GM12872 (cell line): ENCODE measurements at regions not wholly inside any gene's neighbourhood (a gene's known extent, or its start where the extent isn't known, plus 50 kb on each side); places are given as distances from the start of the nearest gene placed in this dataset.

Experiments used
- TF ChIP-seq, protein P1 (sequence below): IDR thresholded peaks from 3 replicates; pipeline ENCODE4 v1.5.1; 2011; ENCODE audit warnings: low read depth, mild to moderate bottlenecking, low read length, moderate library complexity; ENCODE audit not compliant: insufficient read depth

DNA sequence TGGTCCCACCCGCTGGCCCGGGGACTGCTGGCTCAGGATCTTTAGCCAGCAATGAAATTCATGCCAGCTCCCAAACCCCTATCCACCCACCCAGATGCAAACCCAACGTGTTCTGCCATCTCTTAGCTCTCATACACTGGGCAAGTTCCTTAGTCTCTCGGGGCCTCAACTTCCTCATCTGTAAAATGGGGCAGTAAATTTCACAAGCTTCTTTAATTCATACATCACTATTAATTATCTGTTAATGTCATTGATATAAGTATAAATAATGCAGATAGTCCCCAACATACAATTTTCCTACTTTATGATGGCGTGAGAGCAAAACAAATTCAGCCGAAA, 398.7 kb downstream of the SOX9 start:
- TF ChIP-seq, protein P1, sequence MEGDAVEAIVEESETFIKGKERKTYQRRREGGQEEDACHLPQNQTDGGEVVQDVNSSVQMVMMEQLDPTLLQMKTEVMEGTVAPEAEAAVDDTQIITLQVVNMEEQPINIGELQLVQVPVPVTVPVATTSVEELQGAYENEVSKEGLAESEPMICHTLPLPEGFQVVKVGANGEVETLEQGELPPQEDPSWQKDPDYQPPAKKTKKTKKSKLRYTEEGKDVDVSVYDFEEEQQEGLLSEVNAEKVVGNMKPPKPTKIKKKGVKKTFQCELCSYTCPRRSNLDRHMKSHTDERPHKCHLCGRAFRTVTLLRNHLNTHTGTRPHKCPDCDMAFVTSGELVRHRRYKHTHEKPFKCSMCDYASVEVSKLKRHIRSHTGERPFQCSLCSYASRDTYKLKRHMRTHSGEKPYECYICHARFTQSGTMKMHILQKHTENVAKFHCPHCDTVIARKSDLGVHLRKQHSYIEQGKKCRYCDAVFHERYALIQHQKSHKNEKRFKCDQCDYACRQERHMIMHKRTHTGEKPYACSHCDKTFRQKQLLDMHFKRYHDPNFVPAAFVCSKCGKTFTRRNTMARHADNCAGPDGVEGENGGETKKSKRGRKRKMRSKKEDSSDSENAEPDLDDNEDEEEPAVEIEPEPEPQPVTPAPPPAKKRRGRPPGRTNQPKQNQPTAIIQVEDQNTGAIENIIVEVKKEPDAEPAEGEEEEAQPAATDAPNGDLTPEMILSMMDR: no peak

DNA sequence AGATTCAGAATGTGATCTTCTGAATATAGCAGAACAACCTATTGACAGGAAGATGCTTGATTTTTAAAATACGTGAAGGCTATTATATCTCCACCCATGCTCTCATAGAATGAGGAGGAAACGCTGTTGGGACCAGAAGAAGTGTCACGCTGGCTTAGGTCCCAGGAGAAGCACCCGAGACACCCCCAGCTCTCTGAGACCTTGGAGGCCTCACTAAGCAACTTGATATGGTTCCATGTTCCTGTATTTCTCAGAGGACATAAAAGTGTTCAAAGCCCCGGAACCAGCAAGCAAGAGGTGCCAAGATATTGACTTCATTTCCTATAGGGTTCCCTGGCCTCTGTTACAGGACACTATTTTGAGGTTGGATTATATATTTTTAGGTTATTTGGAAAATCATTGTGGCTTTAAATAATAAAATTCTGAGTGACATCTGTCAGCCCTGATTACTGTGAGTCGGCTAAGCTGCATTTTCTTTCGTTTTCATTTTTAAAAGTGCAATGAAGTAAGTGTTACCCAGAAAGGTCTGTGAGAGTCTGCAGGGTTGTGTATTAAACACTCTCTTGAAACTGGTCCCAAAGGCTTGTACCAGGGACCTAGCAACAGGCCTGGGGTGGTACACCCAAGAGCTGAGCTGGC, 400.0 kb downstream of the SOX9 start:
- TF ChIP-seq, protein P1: no peak

DNA sequence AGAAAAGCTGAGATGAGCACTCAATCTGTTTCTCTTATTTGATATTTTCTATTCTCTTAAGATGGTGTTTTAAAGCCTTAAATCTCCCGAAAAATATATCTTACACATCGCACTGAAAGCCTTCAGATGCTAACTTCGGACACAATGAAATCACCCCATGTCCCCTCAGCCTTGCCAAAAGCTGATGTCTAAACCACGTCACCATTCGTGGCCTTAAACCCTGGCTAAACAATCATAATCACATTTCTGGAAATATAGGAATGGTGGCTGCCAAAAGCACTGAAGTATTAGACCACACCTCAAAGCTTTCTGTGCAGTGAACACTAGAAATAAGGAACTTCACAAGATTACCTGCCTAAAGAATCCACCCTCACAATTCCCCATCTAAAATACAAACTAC, 402.7 kb downstream of the SOX9 start:
- TF ChIP-seq, protein P1: no peak

DNA sequence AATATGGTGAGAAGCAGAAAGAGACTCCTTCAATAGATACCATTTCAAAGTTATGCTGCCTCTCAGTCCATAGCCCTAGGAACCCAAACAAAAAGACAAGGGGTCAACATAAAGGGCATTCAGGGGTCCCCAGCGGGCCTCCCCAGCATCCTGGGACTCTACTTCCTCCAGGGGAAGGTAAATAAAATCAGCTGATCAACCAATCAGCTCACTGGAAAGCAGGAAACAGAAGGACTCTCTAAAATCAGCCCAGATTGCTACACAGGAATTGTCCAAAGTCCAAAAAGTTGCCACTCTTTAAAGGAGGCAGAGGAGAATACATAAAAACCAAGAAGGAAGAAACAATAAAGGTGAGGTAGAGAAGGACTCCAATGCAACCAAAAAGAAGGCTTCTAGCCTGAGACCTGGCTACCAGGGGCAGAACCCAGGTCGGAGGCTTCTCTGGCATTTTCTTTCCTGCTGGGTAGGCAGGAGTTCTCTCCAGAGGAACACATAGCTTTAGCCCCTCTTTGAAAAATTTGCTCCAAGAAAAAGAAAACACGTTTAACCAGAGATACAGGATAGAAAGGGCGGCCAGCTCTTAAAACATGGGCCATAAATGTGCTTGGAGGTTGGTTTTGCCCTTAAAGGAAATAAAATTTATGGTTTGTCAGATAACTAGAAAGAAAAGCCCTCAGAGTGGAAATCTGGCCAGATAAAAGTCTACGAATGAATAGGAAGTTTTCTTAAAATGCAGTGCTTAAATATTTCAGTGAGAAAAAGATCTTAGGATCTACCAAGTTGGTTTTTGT, 404.6 kb downstream of the SOX9 start:
- TF ChIP-seq, protein P1: no peak

DNA sequence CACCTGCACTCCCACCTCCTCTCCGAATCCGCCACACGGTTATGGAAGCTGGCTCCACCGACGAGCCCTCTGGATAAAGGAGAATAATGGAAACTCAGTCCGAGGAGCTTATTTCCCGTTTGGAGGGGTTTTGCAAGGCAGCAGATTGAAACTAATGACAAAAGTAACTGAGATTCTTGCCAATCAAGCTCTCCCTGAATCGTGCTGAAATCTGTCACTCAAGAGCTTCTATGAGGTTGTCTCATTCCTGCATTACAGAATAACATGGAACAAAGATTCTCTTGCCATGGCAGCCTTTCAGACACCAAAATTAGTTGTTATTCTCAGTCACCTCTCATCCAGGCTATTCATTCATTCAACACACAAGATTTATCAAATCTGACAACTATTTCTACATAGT, 405.9 kb downstream of the SOX9 start:
- TF ChIP-seq, protein P1: no peak

DNA sequence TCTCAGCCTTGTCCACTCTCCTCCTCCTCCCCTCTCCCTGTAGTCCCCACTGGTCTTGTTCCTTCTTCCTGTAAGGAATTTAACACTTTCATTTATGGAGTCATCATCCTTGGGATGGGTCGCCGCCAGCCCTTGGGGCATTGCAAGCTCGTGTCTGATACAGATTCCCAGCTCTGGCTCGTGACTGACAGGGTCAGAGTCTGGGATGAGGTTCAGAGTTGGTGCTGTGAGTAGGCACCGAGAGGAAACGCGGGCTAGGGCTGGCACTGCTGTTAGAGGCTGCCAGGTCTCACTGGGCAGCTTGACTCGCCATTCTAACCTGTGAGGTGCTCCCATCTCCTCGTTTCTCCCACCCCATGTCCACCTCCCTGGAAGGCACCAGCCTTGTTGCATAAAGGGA, 407.0 kb downstream of the SOX9 start:
- TF ChIP-seq, protein P1: no peak

DNA sequence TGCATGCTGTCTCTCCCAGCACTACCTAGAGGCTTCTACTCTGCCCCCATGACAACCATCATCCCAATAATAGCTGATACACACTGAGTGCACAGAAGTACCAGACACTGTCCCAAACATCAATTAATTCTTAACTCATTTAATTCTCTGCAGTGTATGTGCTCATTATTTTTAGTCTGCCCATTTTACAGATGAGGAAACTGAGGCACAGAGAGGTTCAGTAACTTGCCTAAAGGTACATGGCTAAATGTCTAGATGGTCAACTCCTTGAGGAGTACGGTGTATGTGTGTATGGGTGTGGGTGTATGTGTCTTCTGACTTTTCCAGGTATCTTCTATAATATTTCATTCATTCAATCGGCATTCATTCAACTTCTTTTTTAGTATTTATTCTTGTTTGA, 407.9 kb downstream of the SOX9 start:
- TF ChIP-seq, protein P1: no peak
